GM18951 (cell line): ENCODE measurements at regions not wholly inside any gene's neighbourhood (a gene's known extent, or its start where the extent isn't known, plus 50 kb on each side); places are given as distances from the start of the nearest gene placed in this dataset.
"Not testable (repeated sequence)": the region's sequence is repeated elsewhere in the genome, so short reads cannot be mapped to it uniquely, and the experiment has no call there.

Source experiments
- POLR2A ChIP-seq: IDR thresholded peaks from 4 replicates; pipeline ENCODE4 v1.6.1; 2011; ENCODE audit warnings: mild to moderate bottlenecking; ENCODE audit not compliant: insufficient read length, insufficient read depth; ENCODE audit errors: extremely low read depth
- in situ Hi-C: fragments of 300-500 bp; cut with MboI; formaldehyde crosslinking; loops from one replicate; pipeline ENCODE4 v1.12.0; 2022; ENCODE audit warnings: low sequenced_read_pairs, mixed read lengths, inconsistent platforms; ENCODE audit not compliant: unreplicated experiment

DNA sequence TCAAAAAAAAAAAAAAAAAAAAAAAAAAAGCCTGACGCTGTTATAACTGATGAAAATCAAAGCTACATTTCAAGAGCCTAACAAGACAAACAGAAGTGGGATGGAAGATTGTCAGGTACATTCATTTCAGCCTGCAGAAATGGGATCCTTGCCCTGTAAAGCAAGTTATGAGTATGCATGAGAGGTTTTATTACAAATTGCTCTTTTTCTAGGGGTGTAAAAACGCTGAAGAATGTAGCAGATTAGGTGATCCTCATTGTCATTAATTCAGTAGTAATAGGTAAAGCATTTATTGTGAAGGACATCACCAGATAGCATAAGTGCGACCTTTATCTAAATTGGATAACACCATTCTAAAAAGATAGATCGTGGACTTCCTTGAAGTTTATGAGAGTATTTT, 208.3 kb downstream of the KCNJ2 start:
- TF ChIP-seq POLR2A, result no peak
- in situ Hi-C loops, result no loop called here

DNA sequence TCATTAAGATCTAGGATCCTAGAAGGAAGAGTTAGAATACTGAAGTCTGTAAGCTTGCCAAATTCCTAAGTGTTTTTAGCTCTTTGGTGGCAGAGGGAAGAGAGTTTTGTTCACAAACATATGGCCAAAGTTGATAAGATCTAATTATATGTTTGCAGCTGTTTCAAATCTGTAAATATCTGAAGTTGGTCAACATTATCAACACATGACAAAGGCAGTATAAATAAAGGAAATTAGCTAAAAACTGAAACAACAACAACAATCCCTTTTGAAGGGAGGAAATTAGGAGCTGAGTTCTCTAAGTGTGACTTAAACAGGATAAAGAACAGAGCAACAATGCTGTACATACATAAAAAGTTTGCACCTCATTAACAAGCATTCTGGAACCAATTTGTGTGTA, 208.7 kb downstream of the KCNJ2 start:
- TF ChIP-seq POLR2A, result no peak

DNA sequence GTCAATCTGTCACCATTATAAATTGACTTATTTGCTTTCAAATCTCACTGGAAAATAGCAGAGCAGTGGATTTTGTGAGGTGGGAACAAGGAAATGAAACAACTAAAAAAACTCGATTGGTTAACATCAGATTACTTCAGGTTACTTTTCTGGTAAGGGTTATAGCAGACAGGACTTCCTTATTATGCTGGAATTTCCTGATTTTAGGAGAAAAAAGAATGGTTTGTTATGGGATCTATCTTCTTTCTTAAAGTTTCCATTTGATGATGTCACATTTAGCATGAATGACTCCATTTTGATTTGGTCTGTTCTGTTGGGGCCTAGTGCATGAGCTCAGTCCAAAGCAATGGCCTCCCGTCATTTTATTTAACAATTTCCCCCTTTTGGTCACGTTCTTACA, 210.6 kb downstream of the KCNJ2 start:
- no peak for TF ChIP-seq POLR2A
- in situ Hi-C loops, result no loop called here

More for the DNA sequence above, 208.7 kb downstream of the KCNJ2 start:
- in situ Hi-C loops, result no loop called here

DNA sequence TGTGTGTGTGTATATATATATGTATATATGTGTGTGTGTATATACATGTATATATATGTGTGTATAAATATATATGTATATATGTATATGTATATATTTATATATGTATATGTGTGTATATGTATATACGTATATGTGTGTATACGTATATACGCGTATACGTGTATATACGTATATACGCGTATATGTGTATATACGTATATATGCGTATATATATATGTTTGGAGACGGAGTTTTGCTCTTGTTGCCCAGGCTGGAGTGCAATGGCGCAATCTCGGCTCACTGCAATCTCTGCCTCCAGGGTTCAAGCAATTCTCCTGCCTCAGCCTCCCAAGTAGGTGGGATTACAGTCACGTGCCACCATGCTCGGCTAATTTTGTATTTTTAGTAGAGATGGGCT, 212.6 kb downstream of the KCNJ2 start:
- in situ Hi-C loops, result not testable (repeated sequence)

DNA sequence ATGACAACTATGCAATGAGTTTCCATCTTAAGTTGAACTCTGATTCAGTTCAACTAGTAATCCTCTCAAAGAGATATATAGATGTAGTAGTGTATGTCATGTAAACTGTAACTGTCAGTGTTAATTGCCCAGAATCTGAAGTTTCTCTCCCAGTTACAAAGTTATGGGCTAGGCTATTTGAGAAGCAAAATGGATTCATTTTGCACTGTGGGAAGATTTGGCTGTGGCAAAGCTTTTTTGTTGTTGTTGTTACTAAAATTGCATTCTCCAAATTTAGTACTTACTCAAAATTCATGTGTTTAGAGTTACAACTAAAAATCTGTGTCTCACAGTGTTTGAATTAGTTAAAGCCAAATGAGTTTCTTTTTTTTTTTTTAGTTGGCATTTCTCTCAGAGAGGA, 219.0 kb downstream of the KCNJ2 start:
- in situ Hi-C loops, result no loop called here
- TF ChIP-seq POLR2A, result no peak

DNA sequence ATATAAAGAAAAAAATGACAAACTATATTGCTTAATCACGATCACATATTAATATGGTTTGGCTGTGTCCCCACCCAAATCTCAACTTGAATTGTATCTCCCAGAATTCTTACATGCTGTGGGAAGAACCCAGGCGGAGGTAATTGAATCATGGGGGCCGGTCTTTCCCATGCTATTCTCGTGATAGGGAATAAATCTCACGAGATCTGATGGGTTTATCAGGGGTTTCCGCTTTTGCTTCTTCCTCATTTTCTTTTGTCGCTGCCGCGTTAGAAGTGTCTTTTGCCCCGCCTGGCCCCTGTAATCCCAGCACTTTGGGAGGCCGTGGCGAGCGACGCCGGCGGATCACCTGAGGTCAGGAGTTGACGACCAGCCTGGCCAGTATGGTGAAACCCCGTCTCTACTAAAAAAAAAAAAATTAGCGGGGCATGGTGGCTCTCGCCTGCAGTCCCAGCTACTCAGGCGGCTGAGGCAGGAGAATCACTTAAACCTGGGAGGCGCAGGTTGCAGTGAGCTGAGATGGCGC, 220.0 kb downstream of the KCNJ2 start:
- in situ Hi-C loops, result not testable (repeated sequence)

DNA sequence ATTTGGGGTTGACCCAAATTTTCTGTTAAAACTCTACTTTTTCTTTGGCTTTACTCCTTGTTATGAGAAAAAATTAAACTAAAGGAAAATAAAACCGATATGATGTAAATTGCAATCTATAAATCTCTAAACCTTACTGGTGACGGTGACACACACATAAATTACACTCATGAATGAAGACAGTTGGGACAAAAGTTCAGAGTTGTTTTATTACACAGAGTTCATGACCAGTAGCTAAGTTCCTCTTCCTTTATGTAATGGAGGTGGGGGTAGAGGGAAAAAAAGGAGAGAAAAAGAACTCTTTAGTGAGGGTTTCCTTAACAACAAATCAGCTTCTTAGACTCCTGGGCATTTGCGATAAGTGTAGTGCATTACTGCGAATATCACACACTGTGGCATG, 220.7 kb downstream of the KCNJ2 start:
- TF ChIP-seq POLR2A, result no peak
- in situ Hi-C loops, result no loop called here

DNA sequence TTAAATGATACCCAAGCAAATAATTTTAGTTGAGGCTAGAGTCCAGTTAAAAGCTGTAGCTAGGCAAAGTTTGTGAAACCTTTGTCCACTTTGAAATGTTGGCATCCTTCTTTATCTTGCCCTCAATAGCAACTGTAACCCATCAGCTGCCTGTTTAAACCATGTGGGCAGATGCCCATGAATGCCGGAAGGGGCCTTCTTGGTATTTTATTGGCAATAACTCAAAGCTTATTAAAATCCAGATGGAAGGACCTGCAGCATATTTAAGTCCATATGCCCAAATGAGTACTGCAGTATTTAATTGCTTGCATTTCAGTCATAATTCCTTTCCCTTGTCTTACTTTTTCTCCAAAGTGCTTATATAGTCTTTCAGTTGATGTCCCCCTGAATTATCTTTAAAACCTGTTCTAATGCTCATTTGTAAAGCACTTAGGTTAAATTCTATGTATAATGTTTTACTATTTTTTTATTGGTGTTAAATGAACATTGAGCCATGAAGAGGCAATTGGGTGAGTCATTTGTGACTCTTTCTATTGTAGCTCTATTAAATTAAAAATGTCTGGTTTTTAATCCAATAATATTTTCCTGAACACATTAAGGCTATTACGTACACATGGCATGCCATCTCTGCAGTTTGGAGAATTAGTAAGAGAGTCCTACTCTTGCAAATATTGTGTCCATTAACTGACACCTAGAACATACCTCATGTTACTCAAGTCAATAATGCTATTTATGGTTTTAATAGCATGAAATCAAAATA, 225.3 kb downstream of the KCNJ2 start:
- in situ Hi-C loops, result no loop called here
- TF ChIP-seq POLR2A, result no peak

DNA sequence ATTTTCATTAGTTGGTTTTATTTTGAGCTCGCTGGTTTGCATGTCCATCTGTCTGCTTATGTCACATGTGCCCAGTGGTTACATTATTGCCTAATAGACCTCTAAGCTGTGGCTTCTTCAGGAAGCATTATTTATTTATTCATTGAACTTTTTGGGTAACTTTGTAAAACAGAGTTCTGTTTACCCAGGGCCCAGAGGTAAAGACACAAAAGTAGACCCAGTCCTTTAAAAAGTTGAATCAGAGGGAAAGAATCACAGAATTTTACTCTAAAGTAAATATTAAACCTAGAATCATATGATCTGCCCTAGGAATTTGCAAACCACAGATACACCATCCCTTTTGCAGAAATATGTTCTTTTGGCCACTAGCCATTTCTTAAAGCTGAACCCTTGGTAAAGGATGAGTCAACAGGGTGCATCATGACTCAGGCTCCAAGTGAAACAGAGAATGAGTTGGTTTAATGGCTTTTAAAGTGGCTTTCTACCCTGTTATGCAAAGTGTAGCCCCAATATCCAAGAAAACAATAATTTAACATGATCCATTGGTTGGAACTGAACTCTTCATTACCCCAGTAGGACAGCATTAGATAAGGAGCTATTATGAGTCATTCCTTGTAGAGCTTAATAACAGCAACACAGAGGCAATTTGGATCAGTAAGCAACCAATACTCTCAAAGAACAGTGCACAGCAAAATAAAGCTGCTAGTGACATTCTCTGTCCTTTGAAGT, 236.3 kb downstream of the KCNJ2 start:
- no peak for TF ChIP-seq POLR2A
- in situ Hi-C loops, result no loop called here

DNA sequence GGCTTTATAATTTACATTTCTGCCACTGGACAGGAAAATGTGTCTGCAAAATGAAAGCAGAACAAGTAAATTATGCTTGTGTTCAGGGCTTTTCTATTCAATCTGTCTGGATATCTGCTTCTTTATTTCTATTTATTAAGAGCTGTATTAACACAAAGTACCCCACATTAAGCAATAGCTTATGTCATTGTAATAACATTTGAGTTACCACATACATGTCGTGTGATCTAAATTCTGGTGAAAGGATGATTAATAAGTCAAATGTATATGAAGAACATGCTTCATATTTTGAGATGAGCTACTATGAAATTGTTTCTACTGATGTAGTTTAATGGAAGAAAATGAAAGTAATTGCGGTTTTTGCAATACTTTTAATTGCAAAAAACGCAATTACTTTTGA, 238.2 kb downstream of the KCNJ2 start:
- TF ChIP-seq POLR2A, result no peak
- in situ Hi-C loops, result no loop called here

DNA sequence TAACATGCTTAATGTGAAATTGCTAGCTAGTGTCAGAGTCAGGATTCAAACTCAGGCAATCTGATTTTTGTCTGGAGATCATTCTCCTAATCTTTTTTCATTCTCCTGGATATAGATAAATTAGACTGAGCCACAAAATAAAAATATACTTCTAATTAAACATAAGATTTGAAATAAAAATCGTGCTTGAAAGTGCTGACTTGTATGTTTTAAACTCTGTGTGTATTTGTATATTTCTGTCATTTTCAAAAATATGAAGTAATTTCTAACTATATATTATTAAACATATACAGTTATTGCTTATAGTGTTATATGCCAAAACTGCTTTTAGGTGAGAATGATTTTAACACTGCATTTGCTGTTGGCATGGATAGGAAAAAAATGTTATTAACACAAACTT, 239.4 kb downstream of the KCNJ2 start:
- no peak for TF ChIP-seq POLR2A
- in situ Hi-C loops, result no loop called here

DNA sequence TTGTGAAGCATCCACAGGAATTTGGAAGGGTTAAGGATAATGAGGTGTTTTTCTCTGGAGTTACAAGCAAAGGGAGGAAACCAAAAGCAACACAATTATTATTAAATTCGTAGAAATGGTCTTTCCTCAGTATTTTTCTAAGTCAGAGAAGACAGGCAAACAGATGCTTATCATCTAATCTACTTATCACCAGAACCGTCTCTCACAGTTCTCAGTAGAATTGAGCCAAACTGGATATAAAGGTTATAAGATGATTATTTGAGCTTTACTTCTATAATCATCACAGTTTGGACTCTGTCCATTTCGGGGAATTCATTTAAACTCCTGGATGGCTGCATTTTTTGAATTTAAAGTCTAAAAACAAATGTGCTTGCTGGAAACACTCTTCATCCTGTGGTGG, 245.0 kb downstream of the KCNJ2 start:
- TF ChIP-seq POLR2A, result no peak
- in situ Hi-C loops, result no loop called here

DNA sequence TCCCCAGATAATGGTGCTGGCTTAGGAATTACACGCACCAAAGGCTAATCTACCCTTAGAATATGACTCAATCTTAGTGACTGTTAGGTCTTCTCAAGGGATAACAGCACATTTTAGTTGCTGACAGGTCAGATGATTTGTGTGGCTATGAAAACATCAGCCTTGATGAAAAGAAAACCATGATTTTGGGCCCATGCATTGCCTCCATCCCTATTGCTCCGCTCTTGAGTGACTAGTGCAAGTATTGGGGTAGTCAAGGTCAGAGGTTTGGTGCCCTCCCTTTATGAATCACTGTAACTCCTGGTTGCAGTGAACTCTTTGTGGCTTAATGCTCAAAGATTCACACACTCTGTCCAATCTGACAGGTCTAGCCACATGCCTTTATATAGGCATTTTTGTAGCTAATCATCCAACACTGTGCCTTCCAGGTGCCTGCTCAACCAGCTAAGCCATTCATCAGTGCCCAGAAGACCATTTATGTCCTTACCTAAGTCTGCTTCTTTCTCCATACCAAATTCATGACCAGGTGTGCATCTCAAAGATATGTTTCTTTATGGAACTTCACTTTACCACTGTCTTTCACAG, 251.6 kb downstream of the KCNJ2 start:
- no peak for TF ChIP-seq POLR2A
- in situ Hi-C loops, result no loop called here

DNA sequence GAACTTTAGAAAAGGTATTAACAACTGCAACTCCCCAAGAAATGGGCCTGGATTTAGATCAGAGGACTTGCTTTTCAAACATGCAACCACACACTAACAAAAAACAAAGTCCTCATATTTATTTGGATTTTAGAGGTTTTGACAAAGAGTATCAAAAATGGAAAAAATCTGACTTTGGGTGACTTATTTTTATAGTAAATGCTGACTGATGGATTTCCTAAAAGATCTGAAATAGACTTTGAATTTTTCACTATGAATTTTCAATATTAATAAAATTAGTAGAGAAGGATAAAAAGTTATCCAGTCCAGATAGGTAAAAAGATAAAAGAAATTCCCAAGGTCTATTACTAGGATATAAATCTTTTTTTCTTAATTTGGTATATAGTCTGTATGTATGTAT, 253.5 kb downstream of the KCNJ2 start:
- in situ Hi-C loops, result no loop called here
- no peak for TF ChIP-seq POLR2A
